Caco-2 (cell line): ENCODE measurements at regions not wholly inside any gene's neighbourhood (a gene's known extent, or its start where the extent isn't known, plus 50 kb on each side); places are given as distances from the start of the nearest gene placed in this dataset.
"Not testable (repeated sequence)": the region's sequence is repeated elsewhere in the genome, so short reads cannot be mapped to it uniquely, and the experiment has no call there.

Experiments
- BruUV-seq: library from RNA; stranded (reverse); fragments of 400-500 nt; replicated peaks from 2 replicates; lab custom pipeline; 2021; lab: Mats Ljungman, UMichigan
- CTCF ChIA-PET: fragments of 300-600 bp; sonication (Branson Sonifier 250); formaldehyde crosslinking; loops from one replicate; lab custom pipeline; 2022; ENCODE audit warnings: antibody characterized with exemption; lab: Charles Lee
- POLR2A ChIA-PET: fragments of 300-600 bp; sonication (Branson Sonifier 250); formaldehyde crosslinking; loops from one replicate; lab custom pipeline; 2022; ENCODE audit warnings: antibody characterized with exemption; lab: Charles Lee
- DNase-seq, 2 experiments: peaks; one replicate each; pipeline versions ENCODE4 v3.0.0 to v3.0.0-alpha.2; 2020 to 2022
- H3K27me3 ChIP-seq: replicated peaks from 2 replicates; pipeline ENCODE4 v1.6.0; 2011; ENCODE audit warnings: low read length; ENCODE audit not compliant: control insufficient read depth, insufficient read depth
- H3K36me3 ChIP-seq: 2 replicates; pipeline ENCODE4 v1.5.1; 2011; ENCODE audit warnings: low read length; ENCODE audit not compliant: control insufficient read depth, insufficient read depth
- H3K4me1 ChIP-seq: fragments of 250-450 bp; sonication (Bioruptor Pico); 2 replicates; pipeline ENCODE4 v1.5.1; 2020; ENCODE audit warnings: mild to moderate bottlenecking
- H3K4me3 ChIP-seq: 2 replicates; pipeline ENCODE4 v1.5.1; 2011; ENCODE audit warnings: low read depth, mild to moderate bottlenecking, control low read depth, low read length
- H3K9me3 ChIP-seq: fragments of 250-450 bp; sonication (Bioruptor Pico); 2 replicates; pipeline ENCODE4 v1.5.1; 2020; ENCODE audit warnings: mild to moderate bottlenecking, moderate library complexity
- H3K27ac Mint-ChIP-seq: one replicate; pipeline ENCODE4 v1.8.0; 2022; ENCODE audit warnings: mixed read lengths; ENCODE audit not compliant: unreplicated experiment
- H3K27me3 Mint-ChIP-seq: one replicate; pipeline ENCODE4 v1.8.0; 2022; ENCODE audit warnings: mixed read lengths; ENCODE audit not compliant: insufficient read depth, unreplicated experiment
- H3K36me3 Mint-ChIP-seq: one replicate; pipeline ENCODE4 v1.8.0; 2022; ENCODE audit warnings: mild to moderate bottlenecking, mixed read lengths; ENCODE audit not compliant: insufficient read depth, unreplicated experiment
- H3K4me1 Mint-ChIP-seq: one replicate; pipeline ENCODE4 v1.8.0; 2022; ENCODE audit warnings: low read depth, mixed read lengths; ENCODE audit not compliant: unreplicated experiment
- H3K4me3 Mint-ChIP-seq: one replicate; pipeline ENCODE4 v1.8.0; 2022; ENCODE audit warnings: mild to moderate bottlenecking, moderate library complexity, mixed read lengths; ENCODE audit not compliant: unreplicated experiment
- H3K9me3 Mint-ChIP-seq: one replicate; pipeline ENCODE4 v1.8.0; 2022; ENCODE audit warnings: mixed read lengths; ENCODE audit not compliant: unreplicated experiment
- CTCF ChIP-seq, 2 experiments: fragments of 200-600 bp in 1 of 2; IDR thresholded peaks; 1 replicate in 1 of 2; 2 replicates in 1 of 2; pipeline versions ENCODE4 v1.5.1 to v1.8.0; 2011 to 2022; ENCODE audit warnings: antibody characterized with exemption in 1 of 2, control low read depth in 1 of 2, inconsistent platforms in 1 of 2, low read depth in 1 of 2, low read length in 1 of 2, mild to moderate bottlenecking in 1 of 2, moderate library complexity in 1 of 2; ENCODE audit not compliant: insufficient read depth in 1 of 2, severe bottlenecking in 1 of 2, unreplicated experiment in 1 of 2
- intact Hi-C: fragments of 100-400 bp; cut with micrococcal nuclease; formaldehyde crosslinking; loops from one replicate; pipeline ENCODE4 v1.10.0; 2022; ENCODE audit not compliant: unreplicated experiment

- peak; percentile 41 to 58 for TF ChIP-seq CTCF (IDR thresholded peaks at IDR 0.05; ENCODE audit: insufficient read depth in 1 of 2, low read depth in 1 of 2, low read length in 1 of 2, severe bottlenecking in 1 of 2, unreplicated experiment in 1 of 2)
- Mint-ChIP-seq H3K27me3 (peaks cover 24% of the 10 kb centered on the region), H3K4me3 (no peak overlapping the region), H3K27ac (no peak overlapping the region), H3K9me3 (no peaks in the 10 kb centered on the region), H3K36me3 (peaks cover 5% of the 10 kb centered on the region), H3K4me1 (no peaks in the 10 kb centered on the region)
- POLR2A ChIA-PET, result no interaction called here
- H3K4me1 ChIP-seq, result no peaks in the 10 kb centered on the region
- no peaks in the 10 kb centered on the region for H3K9me3 ChIP-seq
- no TSS peak for BruUV-seq
- DNase-seq, result peak; percentile 60 to 64
- no peaks in the 10 kb centered on the region for H3K36me3 ChIP-seq
- CTCF ChIA-PET, result no interaction called here
- intact Hi-C loops, result no loop called here
- no peaks in the 10 kb centered on the region; the same call in 1 of the 2 replicates for H3K27me3 ChIP-seq
- no peak overlapping the region for H3K4me3 ChIP-seq
Measured at GRCh38 chr7:142626420-142627035, 122.7 kb upstream of the PRSS1 start.

- H3K36me3 ChIP-seq, H3K4me1 ChIP-seq, H3K4me1 Mint-ChIP-seq, CTCF ChIA-PET, H3K27ac Mint-ChIP-seq, H3K27me3 ChIP-seq, H3K4me3 Mint-ChIP-seq, H3K9me3 Mint-ChIP-seq, intact Hi-C loops, H3K4me3 ChIP-seq, BruUV-seq, H3K36me3 Mint-ChIP-seq, POLR2A ChIA-PET, H3K9me3 ChIP-seq, DNase-seq: not testable (repeated sequence)
- H3K27me3 Mint-ChIP-seq, result peaks cover 18% of the 10 kb centered on the region
Measured at GRCh38 chr7:142625216-142625615, 124.1 kb upstream of the PRSS1 start.

GRCh38 chr7:142620402-142620801 is 128.9 kb upstream of the PRSS1 start:
- DNase-seq, result no peak
- Mint-ChIP-seq H3K27ac (no peak overlapping the region), H3K27me3 (peaks cover 32% of the 10 kb centered on the region), H3K4me1 (no peaks in the 10 kb centered on the region), H3K9me3 (no peaks in the 10 kb centered on the region), H3K4me3 (no peak overlapping the region), H3K36me3 (no peaks in the 10 kb centered on the region)
- no peaks in the 10 kb centered on the region for H3K4me1 ChIP-seq
- H3K36me3 ChIP-seq, result no peaks in the 10 kb centered on the region
- no peak for TF ChIP-seq CTCF (IDR thresholded peaks at IDR 0.05; ENCODE audit: insufficient read depth in 1 of 2, low read depth in 1 of 2, low read length in 1 of 2, severe bottlenecking in 1 of 2, unreplicated experiment in 1 of 2)
- intact Hi-C loops, result no loop called here
- ChIA-PET CTCF (no interaction called here), POLR2A (no interaction called here)
- no peaks in the 10 kb centered on the region; the same call in none of the 2 replicates for H3K27me3 ChIP-seq
- H3K9me3 ChIP-seq, result no peaks in the 10 kb centered on the region
- H3K4me3 ChIP-seq, result no peak overlapping the region
- no TSS peak for BruUV-seq
